Endothelial cell of umbilical vein (primary cell): ENCODE measurements at regions not wholly inside any gene's neighbourhood (a gene's known extent, or its start where the extent isn't known, plus 50 kb on each side); places are given as distances from the start of the nearest gene placed in this dataset.
"Not testable (repeated sequence)": the region's sequence is repeated elsewhere in the genome, so short reads cannot be mapped to it uniquely, and the experiment has no call there.

Source experiments
- BruUV-seq: library from RNA; stranded (reverse); fragments of 400-500 nt; replicated peaks from 2 replicates; lab custom pipeline; 2021; lab: Mats Ljungman, UMichigan
- CTCF ChIA-PET: fragments of 300-600, 350-600 bp; sonication (Branson Sonifier 250); formaldehyde crosslinking; loops from one replicate; lab custom pipeline; 2021; ENCODE audit warnings: antibody characterized with exemption, inconsistent platforms; lab: Charles Lee
- POLR2A ChIA-PET: fragments of 300-600, 350-600 bp; sonication (Branson Sonifier 250); formaldehyde crosslinking; loops from one replicate; lab custom pipeline; 2021; ENCODE audit warnings: antibody characterized with exemption, inconsistent platforms; lab: Charles Lee
- DNase-seq: peaks from one replicate; pipeline ENCODE4 v3.0.0-alpha.2; 2011; ENCODE audit warnings: low read depth, low spot score
- FAIRE-seq: peaks from 2 replicates; lab custom pipeline; 2011; peaks lifted over from hg19 to GRCh38; lab: Jason Lieb, UNC
- H2AFZ ChIP-seq: 2 replicates; pipeline ENCODE4 v1.6.0; 2012; ENCODE audit warnings: low read depth, low read length, control low read depth, inconsistent platforms
- H3K27ac ChIP-seq: 2 replicates; pipeline ENCODE4 v1.5.1; 2011; ENCODE audit warnings: low read depth, mild to moderate bottlenecking, control low read depth, low read length, moderate library complexity; ENCODE audit not compliant: insufficient read depth
- H3K27me3 ChIP-seq, 2 experiments: 2 replicates each; pipeline versions ENCODE4 v1.6.0 to v1.6.1; 2011; ENCODE audit warnings: low read length in 2 of 2, mixed read lengths in 1 of 2; ENCODE audit not compliant: control insufficient read depth in 2 of 2, insufficient read depth in 2 of 2
- H3K36me3 ChIP-seq, 2 experiments: 2 replicates in 1 of 2; 3 replicates in 1 of 2; pipeline ENCODE4 v1.5.1; 2011; ENCODE audit warnings: low read length in 2 of 2, mild to moderate bottlenecking in 1 of 2, moderate library complexity in 1 of 2; ENCODE audit not compliant: control insufficient read depth in 2 of 2, insufficient read depth in 2 of 2; ENCODE audit errors: extremely low read depth in 1 of 2
- H3K4me1 ChIP-seq: 3 replicates; pipeline ENCODE4 v1.5.1; 2011; ENCODE audit warnings: mild to moderate bottlenecking, low read length; ENCODE audit not compliant: control insufficient read depth, insufficient read depth; ENCODE audit errors: extremely low read depth
- H3K4me2 ChIP-seq: 2 replicates; pipeline ENCODE4 v1.6.1; 2011; ENCODE audit warnings: low read length, control low read depth, mixed read lengths; ENCODE audit not compliant: insufficient read depth
- H3K4me3 ChIP-seq, 3 experiments: fragments of 200-600 bp in 1 of 3; sonication (generic), shearing (Covaris generic) in 1 of 3; replicated peaks in 1 of 3; 2 replicates each; pipeline ENCODE4 v1.5.1; 2011 to 2016; ENCODE audit warnings: control low read depth in 3 of 3, low read length in 3 of 3, mild to moderate bottlenecking in 2 of 3, inconsistent platforms in 1 of 3, low read depth in 1 of 3, moderate library complexity in 1 of 3; ENCODE audit not compliant: insufficient read depth in 1 of 3
- H3K79me2 ChIP-seq: 2 replicates; pipeline ENCODE4 v1.6.0; 2012; ENCODE audit warnings: low read length, inconsistent platforms; ENCODE audit not compliant: control insufficient read depth, insufficient read depth
- H3K9ac ChIP-seq: replicated peaks from 2 replicates; pipeline ENCODE3; 2011; ENCODE audit warnings: low read length, control low read depth; ENCODE audit not compliant: insufficient read depth; ENCODE audit errors: extremely low read depth
- H3K9me1 ChIP-seq: replicated peaks from 3 replicates; pipeline ENCODE4 v1.6.0; 2011; ENCODE audit warnings: mild to moderate bottlenecking, low read length; ENCODE audit not compliant: control insufficient read depth, insufficient read depth; ENCODE audit errors: extremely low read depth
- H3K9me3 ChIP-seq: replicated peaks from 2 replicates; pipeline ENCODE4 v1.5.1; 2012; ENCODE audit warnings: low read length, inconsistent platforms; ENCODE audit not compliant: control insufficient read depth, insufficient read depth
- H4K20me1 ChIP-seq: replicated peaks from 2 replicates; pipeline ENCODE3; 2011; ENCODE audit warnings: mild to moderate bottlenecking, low read length; ENCODE audit not compliant: control insufficient read depth, insufficient read depth; ENCODE audit errors: extremely low read depth
- dilution Hi-C: fragments of 300-500 bp; cut with MboI; formaldehyde crosslinking; loops from one replicate; pipeline ENCODE4 v1.15.0; 2019; ENCODE audit warnings: low sequenced_read_pairs; ENCODE audit not compliant: extremely low pct_ligation_motif_present
- intact Hi-C: fragments of 100-400 bp; cut with micrococcal nuclease; formaldehyde crosslinking; loops from one replicate; pipeline ENCODE4 v1.10.0; 2022

DNA sequence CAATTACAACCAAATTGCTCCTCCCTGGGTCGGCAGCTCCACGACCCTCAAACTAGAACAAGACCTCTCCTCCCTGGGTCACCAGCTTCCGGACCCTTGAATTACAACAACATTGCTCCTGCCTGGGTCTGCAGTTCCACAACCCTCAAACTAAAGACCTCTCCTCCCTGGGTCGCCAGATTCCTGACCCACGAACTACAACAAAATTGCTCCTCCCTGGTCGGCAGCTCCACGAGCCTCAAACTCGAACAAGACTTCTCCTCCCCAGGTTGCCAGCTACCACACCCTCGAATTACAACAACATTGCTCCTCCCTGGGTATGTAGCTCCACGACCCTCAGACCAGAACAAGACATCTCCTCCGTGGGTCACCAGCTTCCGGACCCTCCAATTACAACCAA lies 313.2 kb downstream of the PREX1 start:
- intact Hi-C loops: not testable (repeated sequence)

DNA sequence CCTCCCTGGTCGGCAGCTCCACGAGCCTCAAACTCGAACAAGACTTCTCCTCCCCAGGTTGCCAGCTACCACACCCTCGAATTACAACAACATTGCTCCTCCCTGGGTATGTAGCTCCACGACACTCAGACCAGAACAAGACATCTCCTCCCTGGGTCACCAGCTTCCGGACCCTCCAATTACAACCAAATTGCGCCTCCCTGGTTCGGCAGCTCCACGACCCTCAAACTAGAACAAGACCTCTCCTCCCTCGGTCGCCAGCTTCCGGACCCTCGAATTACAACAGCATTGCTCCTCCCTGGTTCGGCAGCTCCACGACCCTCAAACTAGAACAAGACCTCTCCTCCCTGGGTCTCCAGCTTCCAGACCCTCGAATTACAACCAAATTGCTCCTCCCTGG lies 315.3 kb downstream of the PREX1 start:
- BruUV-seq, H3K4me3 ChIP-seq, H3K9me1 ChIP-seq, H3K27me3 ChIP-seq, H3K4me1 ChIP-seq, POLR2A ChIA-PET, H4K20me1 ChIP-seq, H3K9me3 ChIP-seq, H3K9ac ChIP-seq, H3K27ac ChIP-seq, FAIRE-seq, H3K36me3 ChIP-seq, DNase-seq, dilution Hi-C loops, CTCF ChIA-PET, H2AFZ ChIP-seq, H3K79me2 ChIP-seq, intact Hi-C loops, H3K4me2 ChIP-seq: not testable (repeated sequence)

More for the DNA sequence above, 313.2 kb downstream of the PREX1 start:
- H3K4me1 ChIP-seq, H3K9ac ChIP-seq, H3K9me1 ChIP-seq, DNase-seq, BruUV-seq, H3K27me3 ChIP-seq, H3K79me2 ChIP-seq, H4K20me1 ChIP-seq, POLR2A ChIA-PET, CTCF ChIA-PET, H3K36me3 ChIP-seq, H2AFZ ChIP-seq, H3K27ac ChIP-seq, H3K4me3 ChIP-seq, H3K4me2 ChIP-seq, FAIRE-seq, H3K9me3 ChIP-seq, dilution Hi-C loops: not testable (repeated sequence)

DNA sequence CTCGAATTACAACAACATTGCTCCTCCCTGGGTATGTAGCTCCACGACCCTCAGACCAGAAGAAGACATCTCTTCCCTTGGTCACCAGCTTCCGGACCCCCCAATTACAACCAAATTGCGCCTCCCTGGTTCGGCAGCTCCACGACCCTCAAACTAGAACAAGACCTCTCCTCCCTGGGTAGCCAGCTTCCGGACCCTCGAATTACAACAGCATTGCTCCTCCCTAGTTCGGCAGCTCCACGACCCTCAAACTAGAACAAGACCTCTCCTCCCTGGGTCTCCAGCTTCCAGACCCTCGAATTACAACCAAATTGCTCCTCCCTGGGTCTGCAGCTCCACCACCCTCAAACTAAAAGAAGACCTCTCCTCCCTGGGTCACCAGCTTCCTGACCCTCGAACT lies 322.7 kb downstream of the PREX1 start:
- H4K20me1 ChIP-seq, H3K4me1 ChIP-seq, dilution Hi-C loops, H3K79me2 ChIP-seq, FAIRE-seq, H3K4me2 ChIP-seq, BruUV-seq, CTCF ChIA-PET, DNase-seq, H3K27ac ChIP-seq, H3K9me3 ChIP-seq, intact Hi-C loops, H3K9me1 ChIP-seq, H2AFZ ChIP-seq, H3K9ac ChIP-seq, H3K4me3 ChIP-seq, POLR2A ChIA-PET, H3K36me3 ChIP-seq, H3K27me3 ChIP-seq: not testable (repeated sequence)
